Endothelial cell (in vitro differentiated cells): ENCODE measurements at regions not wholly inside any gene's neighbourhood (a gene's known extent, or its start where the extent isn't known, plus 50 kb on each side); places are given as distances from the start of the nearest gene placed in this dataset.

ENCODE experiments used
- DNase-seq: peaks from one replicate; pipeline ENCODE4 v3.0.0; 2021; ENCODE audit warnings: low spot score
- H3K27ac Mint-ChIP-seq: one replicate; pipeline ENCODE4 v1.8.0; 2021; ENCODE audit warnings: mixed read lengths, inconsistent platforms; ENCODE audit not compliant: unreplicated experiment
- H3K27me3 Mint-ChIP-seq: one replicate; pipeline ENCODE4 v1.8.0; 2021; ENCODE audit warnings: mild to moderate bottlenecking, moderate library complexity, mixed read lengths, inconsistent platforms; ENCODE audit not compliant: unreplicated experiment
- H3K36me3 Mint-ChIP-seq: one replicate; pipeline ENCODE4 v1.8.0; 2021; ENCODE audit warnings: mild to moderate bottlenecking, low read depth, mixed read lengths, inconsistent platforms; ENCODE audit not compliant: unreplicated experiment
- H3K4me1 Mint-ChIP-seq: one replicate; pipeline ENCODE4 v1.8.0; 2021; ENCODE audit warnings: mild to moderate bottlenecking, mixed read lengths, inconsistent platforms; ENCODE audit not compliant: unreplicated experiment
- H3K4me3 Mint-ChIP-seq: one replicate; pipeline ENCODE4 v1.8.0; 2021; ENCODE audit warnings: mild to moderate bottlenecking, mixed read lengths, inconsistent platforms; ENCODE audit not compliant: unreplicated experiment
- H3K9me3 Mint-ChIP-seq: one replicate; pipeline ENCODE4 v1.8.0; 2021; ENCODE audit warnings: mixed read lengths, inconsistent platforms; ENCODE audit not compliant: unreplicated experiment
- TF ChIP-seq, protein P1 (sequence below): fragments of 200-600 bp; sonication (generic); IDR thresholded peaks from one replicate; pipeline ENCODE4 v1.5.0; 2021; ENCODE audit warnings: antibody characterized with exemption; ENCODE audit not compliant: unreplicated experiment

DNA sequence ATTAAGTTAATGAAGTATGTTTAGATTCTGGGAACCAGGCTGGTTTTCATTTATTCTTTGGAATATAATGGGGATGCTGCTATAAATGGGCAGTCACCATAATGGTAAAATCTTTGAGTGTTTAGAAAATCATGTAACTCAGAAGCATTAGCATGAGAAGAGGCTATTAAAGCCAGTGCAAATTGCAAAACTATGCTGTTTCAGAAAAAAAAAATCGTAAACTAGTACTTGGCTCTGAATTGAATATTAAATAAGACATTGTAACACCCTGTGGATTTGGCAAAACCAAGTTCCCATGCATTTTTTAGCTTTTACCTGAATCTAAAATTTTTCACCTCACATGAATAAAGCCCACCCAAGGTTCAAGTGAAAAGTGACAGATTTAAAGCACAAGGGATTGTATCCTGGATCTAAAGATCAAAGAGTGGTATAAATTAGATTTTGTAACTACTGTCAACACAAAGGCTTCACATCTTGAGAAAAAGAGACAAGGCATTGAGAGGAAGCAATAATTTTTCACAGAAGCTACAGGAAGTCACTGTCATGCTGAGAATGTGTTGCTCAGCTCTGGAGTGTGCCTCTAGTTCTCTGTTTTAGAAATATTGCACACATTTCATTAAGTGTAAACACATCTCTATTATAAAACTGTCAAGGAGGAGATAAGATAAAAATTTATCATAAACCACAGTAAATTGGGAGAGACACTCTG, 142.2 kb downstream of the ABCA8 start:
- Mint-ChIP-seq H3K4me1 (peaks cover 2% of the 10 kb centered on the region), H3K9me3 (no peaks in the 10 kb centered on the region), H3K27me3 (no peaks in the 10 kb centered on the region), H3K36me3 (no peaks in the 10 kb centered on the region), H3K4me3 (no peak overlapping the region), H3K27ac (no peak overlapping the region)
- no peak for DNase-seq
- TF ChIP-seq, protein P1, sequence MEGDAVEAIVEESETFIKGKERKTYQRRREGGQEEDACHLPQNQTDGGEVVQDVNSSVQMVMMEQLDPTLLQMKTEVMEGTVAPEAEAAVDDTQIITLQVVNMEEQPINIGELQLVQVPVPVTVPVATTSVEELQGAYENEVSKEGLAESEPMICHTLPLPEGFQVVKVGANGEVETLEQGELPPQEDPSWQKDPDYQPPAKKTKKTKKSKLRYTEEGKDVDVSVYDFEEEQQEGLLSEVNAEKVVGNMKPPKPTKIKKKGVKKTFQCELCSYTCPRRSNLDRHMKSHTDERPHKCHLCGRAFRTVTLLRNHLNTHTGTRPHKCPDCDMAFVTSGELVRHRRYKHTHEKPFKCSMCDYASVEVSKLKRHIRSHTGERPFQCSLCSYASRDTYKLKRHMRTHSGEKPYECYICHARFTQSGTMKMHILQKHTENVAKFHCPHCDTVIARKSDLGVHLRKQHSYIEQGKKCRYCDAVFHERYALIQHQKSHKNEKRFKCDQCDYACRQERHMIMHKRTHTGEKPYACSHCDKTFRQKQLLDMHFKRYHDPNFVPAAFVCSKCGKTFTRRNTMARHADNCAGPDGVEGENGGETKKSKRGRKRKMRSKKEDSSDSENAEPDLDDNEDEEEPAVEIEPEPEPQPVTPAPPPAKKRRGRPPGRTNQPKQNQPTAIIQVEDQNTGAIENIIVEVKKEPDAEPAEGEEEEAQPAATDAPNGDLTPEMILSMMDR = no peak

GRCh38 chr17:68809148-68809547, 146.0 kb downstream of the ABCA8 start:
- Mint-ChIP-seq H3K36me3 (no peaks in the 10 kb centered on the region), H3K9me3 (no peaks in the 10 kb centered on the region), H3K27ac (no peak overlapping the region), H3K4me1 (peaks cover 2% of the 10 kb centered on the region), H3K4me3 (no peak overlapping the region), H3K27me3 (no peaks in the 10 kb centered on the region)
- TF ChIP-seq, protein P1 = no peak
- no peak for DNase-seq

GRCh38 chr17:68807998-68808772, 147.0 kb downstream of the ABCA8 start:
- Mint-ChIP-seq H3K27me3 (no peaks in the 10 kb centered on the region), H3K4me3 (no peak overlapping the region), H3K27ac (no peak overlapping the region), H3K4me1 (peaks cover 2% of the 10 kb centered on the region), H3K36me3 (no peaks in the 10 kb centered on the region), H3K9me3 (no peaks in the 10 kb centered on the region)
- no peak for DNase-seq
- TF ChIP-seq, protein P1 = no peak

GRCh38 chr17:68805609-68806008, 149.6 kb downstream of the ABCA8 start:
- Mint-ChIP-seq H3K4me3 (no peak overlapping the region), H3K4me1 (no peaks in the 10 kb centered on the region), H3K27ac (no peak overlapping the region), H3K36me3 (no peaks in the 10 kb centered on the region), H3K27me3 (no peaks in the 10 kb centered on the region), H3K9me3 (no peaks in the 10 kb centered on the region)
- DNase-seq = no peak
- TF ChIP-seq, protein P1 = no peak
